ENCODE measurements at regions not wholly inside any gene's neighbourhood (a gene's known extent, or its start where the extent isn't known, plus 50 kb on each side); places are given as distances from the start of the nearest gene placed in this dataset.

- ChIA-PET CTCF (interaction anchor here (0.7 to 2.9 kb wide), 2 partner anchors 20 to 206 kb away, joined by 3 to 12 read pairs; no protein-coding TSS in a partner anchor), POLR2A (no interaction called here)
- intact Hi-C loops (cut with micrococcal nuclease), result no loop called here
- H3K36me3 Mint-ChIP-seq, result no peaks in the 10 kb centered on the region
- peaks cover 12% of the 10 kb centered on the region for H3K27me3 Mint-ChIP-seq
- no peak overlapping the region for H3K4me3 Mint-ChIP-seq
- H3K27ac Mint-ChIP-seq, result no peak overlapping the region
- H3K9me3 Mint-ChIP-seq, result no peaks in the 10 kb centered on the region
- H3K4me1 Mint-ChIP-seq (ENCODE audit: low read depth), result no peaks in the 10 kb centered on the region
- no peak for DNase-seq
These were observed 110.8 kb downstream of the ADRB2 start for GRCh38 chr5:148937239-148937638.

DNA sequence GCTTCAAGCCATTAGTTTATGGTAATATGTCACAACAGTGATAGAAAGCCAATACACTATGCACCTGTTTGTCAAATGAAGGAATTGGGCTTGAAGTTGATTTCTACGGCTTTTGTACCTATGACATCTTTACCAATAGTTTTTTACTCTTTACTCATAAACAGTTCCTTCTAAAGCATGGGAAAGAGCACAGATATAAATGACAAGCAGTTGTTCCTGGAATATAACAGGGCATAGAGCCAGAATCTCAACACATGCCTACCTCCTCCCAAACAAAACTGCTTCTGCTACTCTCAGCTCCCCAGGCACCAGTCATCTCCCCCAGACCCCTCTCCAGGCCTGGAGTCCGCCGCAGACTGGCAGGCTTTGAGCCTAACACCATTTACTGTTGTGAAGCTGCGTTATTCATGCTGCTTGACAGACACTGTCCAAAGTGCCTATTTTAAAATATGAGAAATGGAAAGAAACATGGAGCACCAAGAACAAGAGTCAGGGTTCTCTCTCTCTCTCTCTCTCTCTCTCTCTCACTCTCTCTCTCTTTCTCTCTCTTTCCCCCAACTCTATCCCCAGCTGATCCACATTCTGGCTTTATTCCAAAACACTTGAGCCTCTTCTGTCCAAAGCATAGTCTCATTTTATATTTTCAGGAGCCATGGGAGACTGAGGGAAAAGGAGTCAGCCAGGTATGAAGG lies 111.6 kb downstream of the ADRB2 start:
- intact Hi-C loops (cut with micrococcal nuclease), result no loop called here
- CTCF ChIA-PET, result interaction anchor here (2.9 kb wide), 1 partner anchor 19 kb away, joined by 12 read pairs; no protein-coding TSS in a partner anchor

GRCh38 chr5:148938522-148938882 lies 112.1 kb downstream of the ADRB2 start:
- no peak for DNase-seq
- Mint-ChIP-seq H3K27ac (no peak overlapping the region), H3K4me3 (no peak overlapping the region), H3K36me3 (no peaks in the 10 kb centered on the region), H3K27me3 (peaks cover 12% of the 10 kb centered on the region), H3K4me1 (ENCODE audit: low read depth) (no peaks in the 10 kb centered on the region), H3K9me3 (no peaks in the 10 kb centered on the region)
- ChIA-PET CTCF (interaction anchor here (2.9 kb wide), 1 partner anchor 19 kb away, joined by 12 read pairs; no protein-coding TSS in a partner anchor), POLR2A (no interaction called here)
- intact Hi-C loops (cut with micrococcal nuclease), result no loop called here

More for the DNA sequence above, 111.6 kb downstream of the ADRB2 start:
- Mint-ChIP-seq H3K4me1 (ENCODE audit: low read depth) (no peaks in the 10 kb centered on the region), H3K4me3 (no peak overlapping the region), H3K27me3 (peaks cover 12% of the 10 kb centered on the region), H3K9me3 (no peaks in the 10 kb centered on the region), H3K27ac (no peak overlapping the region), H3K36me3 (no peaks in the 10 kb centered on the region)
- POLR2A ChIA-PET, result no interaction called here
- no peak for DNase-seq

GRCh38 chr5:148939676-148940075 lies 113.3 kb downstream of the ADRB2 start:
- DNase-seq, result no peak
- no peak overlapping the region for H3K4me3 Mint-ChIP-seq
- H3K36me3 Mint-ChIP-seq, result no peaks in the 10 kb centered on the region
- no peaks in the 10 kb centered on the region for H3K4me1 Mint-ChIP-seq (ENCODE audit: low read depth)
- CTCF ChIA-PET, result interaction anchor here (1.0 to 1.2 kb wide), 2 partner anchors 18 to 209 kb away, joined by 3 read pairs; no protein-coding TSS in a partner anchor
- H3K9me3 Mint-ChIP-seq, result no peaks in the 10 kb centered on the region
- H3K27me3 Mint-ChIP-seq, result peaks cover 12% of the 10 kb centered on the region
- intact Hi-C loops (cut with micrococcal nuclease), result no loop called here
- H3K27ac Mint-ChIP-seq, result no peak overlapping the region
- POLR2A ChIA-PET, result no interaction called here

GRCh38 chr5:148941810-148942209 lies 115.4 kb downstream of the ADRB2 start:
- Mint-ChIP-seq H3K27me3 (peaks cover 11% of the 10 kb centered on the region), H3K36me3 (no peaks in the 10 kb centered on the region), H3K4me3 (no peak overlapping the region), H3K4me1 (ENCODE audit: low read depth) (no peaks in the 10 kb centered on the region), H3K27ac (no peak overlapping the region), H3K9me3 (no peaks in the 10 kb centered on the region)
- ChIA-PET POLR2A (no interaction called here), CTCF (interaction anchor here (1.2 kb wide), 2 partner anchors 10 to 15 kb away, joined by 3 to 6 read pairs; no protein-coding TSS in a partner anchor)
- intact Hi-C loops (cut with micrococcal nuclease), result no loop called here
- DNase-seq, result no peak

- intact Hi-C loops (cut with micrococcal nuclease), result no loop called here
- ChIA-PET POLR2A (no interaction called here), CTCF (interaction anchor here (2.4 kb wide), 1 partner anchor 219 kb away, joined by 9 read pairs; no protein-coding TSS in a partner anchor)
- H3K9me3 Mint-ChIP-seq, result no peaks in the 10 kb centered on the region
- H3K27ac Mint-ChIP-seq, result no peak overlapping the region
- no peaks in the 10 kb centered on the region for H3K27me3 Mint-ChIP-seq
- H3K36me3 Mint-ChIP-seq, result no peaks in the 10 kb centered on the region
- H3K4me1 Mint-ChIP-seq (ENCODE audit: low read depth), result no peaks in the 10 kb centered on the region
- no peak overlapping the region for H3K4me3 Mint-ChIP-seq
- no peak for DNase-seq
These were observed 112.9 kb downstream of the SH3TC2 start for GRCh38 chr5:148949841-148950470.

DNA sequence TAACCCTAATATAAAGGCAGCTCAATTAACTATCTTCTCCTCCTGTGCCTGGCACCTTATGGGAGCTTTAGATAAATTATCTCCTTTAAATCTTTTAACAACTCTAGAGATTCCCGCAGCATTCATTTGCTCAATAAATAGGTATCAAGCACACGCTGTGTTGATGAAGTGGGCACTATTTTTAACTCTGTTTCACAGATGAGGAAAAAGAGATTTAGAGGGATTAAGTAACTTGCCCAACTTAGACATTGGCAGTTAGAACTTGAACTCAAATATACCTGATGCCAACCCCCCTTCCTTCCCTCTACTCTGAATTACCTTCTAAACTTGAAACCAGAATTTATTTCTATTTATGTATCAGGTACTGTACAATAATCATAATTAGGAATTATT lies 112.4 kb downstream of the SH3TC2 start:
- Mint-ChIP-seq H3K36me3 (no peaks in the 10 kb centered on the region), H3K4me3 (no peak overlapping the region), H3K4me1 (ENCODE audit: low read depth) (no peaks in the 10 kb centered on the region), H3K9me3 (no peaks in the 10 kb centered on the region), H3K27me3 (no peaks in the 10 kb centered on the region), H3K27ac (no peak overlapping the region)
- intact Hi-C loops (cut with micrococcal nuclease), result no loop called here
- CTCF ChIA-PET, result interaction anchor here (0.7 to 2.4 kb wide), 2 partner anchors 12 to 219 kb away, joined by 3 to 9 read pairs; no protein-coding TSS in a partner anchor
- DNase-seq, result no peak
- POLR2A ChIA-PET, result no interaction called here

DNA sequence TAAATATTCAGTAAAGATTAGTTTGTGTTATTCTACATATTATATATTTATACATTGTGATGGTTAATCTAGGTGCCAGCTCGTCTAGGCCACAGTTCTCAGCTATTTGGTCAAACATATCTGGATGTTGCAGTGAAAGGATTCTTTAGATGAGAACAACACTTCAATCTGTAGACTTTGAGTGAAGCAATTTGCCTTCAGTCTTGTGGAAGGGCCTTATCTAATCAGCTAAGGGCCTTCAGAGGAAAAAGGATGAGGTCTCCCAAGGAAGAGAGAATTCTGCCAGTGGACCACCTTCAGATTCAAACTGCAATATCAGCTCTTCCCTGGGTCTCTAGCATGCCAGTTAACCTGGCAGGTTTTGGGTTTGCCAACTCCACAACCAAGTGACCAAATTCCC lies 112.0 kb downstream of the SH3TC2 start:
- intact Hi-C loops (cut with micrococcal nuclease), result no loop called here
- ChIA-PET POLR2A (no interaction called here), CTCF (interaction anchor here (0.7 to 2.4 kb wide), 5 partner anchors 9 to 220 kb away, joined by 3 to 9 read pairs (median 3); no protein-coding TSS in a partner anchor)

DNA sequence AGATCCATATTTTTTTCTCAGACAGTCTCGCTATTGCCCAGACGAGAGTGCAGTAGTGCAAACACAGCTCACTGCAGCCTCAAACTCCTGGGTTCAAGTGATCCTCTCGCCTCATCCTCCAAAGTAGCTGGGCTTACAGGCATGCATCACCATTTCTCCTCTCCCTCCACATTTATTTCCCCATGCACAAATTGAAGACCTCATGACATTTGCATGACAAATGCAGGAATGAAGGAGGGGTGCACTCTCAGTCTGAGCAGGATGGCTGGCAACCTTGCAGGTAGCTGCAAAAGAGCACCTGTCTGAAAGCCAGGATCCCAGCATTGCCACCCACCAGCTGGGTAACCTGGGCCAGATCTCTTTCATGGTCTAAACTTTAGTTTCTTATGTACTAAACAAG lies 111.2 kb downstream of the SH3TC2 start:
- POLR2A ChIA-PET, result no interaction called here
- intact Hi-C loops (cut with micrococcal nuclease), result loop anchor here (2.0 kb wide), 1 partner anchor 123 kb away; no protein-coding TSS in a partner anchor
- Mint-ChIP-seq H3K4me3 (no peak overlapping the region), H3K27me3 (no peaks in the 10 kb centered on the region), H3K9me3 (no peaks in the 10 kb centered on the region), H3K27ac (no peak overlapping the region), H3K36me3 (no peaks in the 10 kb centered on the region), H3K4me1 (ENCODE audit: low read depth) (no peaks in the 10 kb centered on the region)
- DNase-seq, result no peak
- CTCF ChIA-PET, result interaction anchor here (0.7 to 2.4 kb wide), 7 partner anchors 10 to 221 kb away, joined by 3 to 9 read pairs (median 3); no protein-coding TSS in a partner anchor

More for the DNA sequence above, 112.0 kb downstream of the SH3TC2 start:
- no peaks in the 10 kb centered on the region for H3K27me3 Mint-ChIP-seq
- no peak for DNase-seq
- no peak overlapping the region for H3K4me3 Mint-ChIP-seq
- H3K9me3 Mint-ChIP-seq, result no peaks in the 10 kb centered on the region
- no peaks in the 10 kb centered on the region for H3K4me1 Mint-ChIP-seq (ENCODE audit: low read depth)
- no peak overlapping the region for H3K27ac Mint-ChIP-seq
- H3K36me3 Mint-ChIP-seq, result no peaks in the 10 kb centered on the region

DNA sequence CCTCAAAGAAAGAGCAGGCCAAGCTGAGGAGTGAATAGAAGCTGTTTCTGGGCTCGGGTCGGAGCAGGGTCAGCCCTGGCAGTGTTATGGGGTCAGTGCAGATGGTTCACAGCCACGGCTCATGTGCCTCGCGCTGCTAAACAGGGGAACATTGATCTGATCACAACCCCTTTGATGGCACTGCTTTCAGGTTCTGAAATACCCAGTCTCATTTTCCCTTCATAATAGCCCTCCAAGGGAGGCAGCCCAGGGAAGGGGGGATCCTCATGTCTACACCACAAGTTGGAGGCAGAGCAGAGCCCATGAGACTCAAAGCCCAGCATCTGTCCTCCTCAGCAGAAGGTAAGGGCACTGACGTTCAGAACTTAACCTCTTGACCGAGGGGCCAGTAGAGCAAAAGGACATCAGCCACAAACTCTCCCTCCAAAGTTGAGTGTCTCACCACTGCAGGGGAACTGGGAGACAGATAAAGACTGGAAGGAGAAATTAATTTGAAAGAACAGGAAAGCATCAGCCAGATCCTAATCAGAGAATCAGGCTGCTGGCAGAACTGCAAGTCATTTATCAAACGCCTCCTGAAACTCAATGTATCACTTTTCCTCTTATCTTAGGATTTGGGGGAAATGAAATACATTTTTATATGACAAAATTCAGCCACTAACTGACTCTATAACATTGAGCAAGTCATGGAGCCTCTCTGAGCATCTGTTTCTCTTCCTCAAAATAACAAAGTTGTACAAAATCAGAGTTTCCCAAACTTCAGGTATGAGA lies 110.6 kb downstream of the SH3TC2 start:
- intact Hi-C loops (cut with micrococcal nuclease), result loop anchor here (2.0 kb wide), 1 partner anchor 123 kb away; no protein-coding TSS in a partner anchor
- Mint-ChIP-seq H3K9me3 (no peaks in the 10 kb centered on the region), H3K4me1 (ENCODE audit: low read depth) (no peaks in the 10 kb centered on the region), H3K27ac (no peak overlapping the region), H3K4me3 (no peak overlapping the region), H3K27me3 (no peaks in the 10 kb centered on the region), H3K36me3 (no peaks in the 10 kb centered on the region)
- POLR2A ChIA-PET, result no interaction called here
- CTCF ChIA-PET, result interaction anchor here (1.1 to 1.4 kb wide), 4 partner anchors 10 to 218 kb away, joined by 3 to 4 read pairs (median 3); no protein-coding TSS in a partner anchor
- no peak for DNase-seq

GRCh38 chr5:148953711-148954110 lies 109.2 kb downstream of the SH3TC2 start:
- POLR2A ChIA-PET, result no interaction called here
- H3K4me1 Mint-ChIP-seq (ENCODE audit: low read depth), result no peaks in the 10 kb centered on the region
- H3K9me3 Mint-ChIP-seq, result no peaks in the 10 kb centered on the region
- H3K4me3 Mint-ChIP-seq, result no peak overlapping the region
- no peaks in the 10 kb centered on the region for H3K27me3 Mint-ChIP-seq
- CTCF ChIA-PET, result no interaction called here
- H3K27ac Mint-ChIP-seq, result no peak overlapping the region
- intact Hi-C loops (cut with micrococcal nuclease), result loop anchor here (2.0 kb wide), 1 partner anchor 125 kb away; no protein-coding TSS in a partner anchor
- no peaks in the 10 kb centered on the region for H3K36me3 Mint-ChIP-seq
- no peak for DNase-seq

Measured in activated CD4-positive, alpha-beta memory T cell treated with anti-CD3 and anti-CD28 coated beads for 36 hours (primary cell).